Natural killer cell treated with Interleukin-12 subunit alpha and Interleukin-12 subunit beta and Interleukin-15 and Interleukin-18, amount 100 ng/mL, for 72 hours (primary cell): ENCODE measurements at regions not wholly inside any gene's neighbourhood (a gene's known extent, or its start where the extent isn't known, plus 50 kb on each side); places are given as distances from the start of the nearest gene placed in this dataset.
"Not testable (repeated sequence)": the region's sequence is repeated elsewhere in the genome, so short reads cannot be mapped to it uniquely, and the experiment has no call there.

Source experiments
- ATAC-seq, 2 donors: fragments of 150-1000 bp; cut with Tn5 transposase in 1 of 2; sonication (Bioruptor Pico), chemical (Tn5 transposase) in 1 of 2; 2 replicates each; pipeline ENCODE4 v1.10.0; 2021
- DNase-seq: peaks from one replicate; pipeline ENCODE4 v3.0.0; 2022; ENCODE audit warnings: low spot score
- H3K27ac Mint-ChIP-seq, 2 donors: 1 replicate in 1 of 2; 2 replicates in 1 of 2; pipeline ENCODE4 v1.8.0; 2022; ENCODE audit warnings: mixed read lengths in 2 of 2, mild to moderate bottlenecking in 1 of 2, moderate library complexity in 1 of 2
- H3K27me3 Mint-ChIP-seq, 2 donors: 1 replicate in 1 of 2; 2 replicates in 1 of 2; pipeline ENCODE4 v1.8.0; 2022; ENCODE audit warnings: mixed read lengths in 2 of 2
- H3K36me3 Mint-ChIP-seq: one replicate; pipeline ENCODE4 v1.8.0; 2022; ENCODE audit warnings: mixed read lengths
- H3K4me1 Mint-ChIP-seq, 2 donors: 1 replicate in 1 of 2; 2 replicates in 1 of 2; pipeline ENCODE4 v1.8.0; 2022; ENCODE audit warnings: low read depth in 2 of 2, mixed read lengths in 2 of 2, mild to moderate bottlenecking in 1 of 2
- H3K4me3 Mint-ChIP-seq: one replicate; pipeline ENCODE4 v1.8.0; 2022; ENCODE audit warnings: mixed read lengths
- H3K9me3 Mint-ChIP-seq: 2 replicates; pipeline ENCODE4 v1.8.0; 2022; ENCODE audit warnings: mixed read lengths

DNA sequence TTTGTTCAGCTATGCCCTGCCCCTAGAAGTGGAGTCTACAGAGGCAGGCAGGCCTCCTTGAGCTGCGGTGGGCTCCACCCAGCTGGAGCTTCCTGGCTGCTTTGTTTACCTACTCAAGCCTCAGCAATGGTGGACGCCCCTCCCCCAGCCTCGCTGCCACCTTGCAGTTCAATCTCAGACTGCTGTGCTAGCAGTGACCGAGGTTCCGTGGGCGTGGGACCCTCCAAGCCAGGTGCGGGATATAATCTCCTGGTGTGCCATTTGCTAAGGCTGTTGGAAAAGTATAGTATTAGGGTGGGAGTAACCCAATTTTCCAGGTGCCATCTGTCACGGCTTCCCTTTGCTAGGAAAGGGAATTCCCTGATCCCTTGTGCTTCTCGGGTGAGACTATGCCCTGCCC is 770.2 kb upstream of the VRK2 start:
- H3K27me3 Mint-ChIP-seq, DNase-seq, H3K4me3 Mint-ChIP-seq, H3K27ac Mint-ChIP-seq, H3K4me1 Mint-ChIP-seq, ATAC-seq: not testable (repeated sequence)
- H3K9me3 Mint-ChIP-seq, result peaks cover 27% of the 10 kb centered on the region
- peaks cover 13% of the 10 kb centered on the region for H3K36me3 Mint-ChIP-seq

DNA sequence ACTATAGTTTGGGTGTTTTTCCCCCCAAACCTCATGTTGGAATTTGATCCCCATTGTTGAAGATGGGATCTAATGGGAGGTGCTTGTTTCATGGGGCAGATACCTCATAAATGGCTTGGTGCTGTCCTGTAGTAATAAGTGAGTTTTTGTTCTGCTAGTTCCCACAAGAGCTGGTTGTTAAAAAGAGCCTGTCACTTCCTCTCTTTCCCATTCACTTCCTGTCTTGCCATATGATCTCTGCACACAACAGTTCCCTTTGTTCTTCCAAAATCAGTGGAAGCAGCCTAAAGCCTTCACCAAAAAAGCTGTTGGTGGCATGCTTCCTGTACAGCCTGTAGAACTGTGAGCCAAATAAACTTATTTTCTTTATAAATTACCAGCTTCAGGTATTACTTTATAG is 768.2 kb upstream of the VRK2 start:
- peaks cover 33% of the 10 kb centered on the region for H3K9me3 Mint-ChIP-seq
- DNase-seq, result no peak
- H3K4me1 Mint-ChIP-seq, result no peaks in the 10 kb centered on the region
- H3K27me3 Mint-ChIP-seq, result no peaks in the 10 kb centered on the region
- no peak for ATAC-seq
- no peak overlapping the region for H3K4me3 Mint-ChIP-seq
- peaks cover 25% of the 10 kb centered on the region for H3K36me3 Mint-ChIP-seq
- H3K27ac Mint-ChIP-seq, result no peak overlapping the region

DNA sequence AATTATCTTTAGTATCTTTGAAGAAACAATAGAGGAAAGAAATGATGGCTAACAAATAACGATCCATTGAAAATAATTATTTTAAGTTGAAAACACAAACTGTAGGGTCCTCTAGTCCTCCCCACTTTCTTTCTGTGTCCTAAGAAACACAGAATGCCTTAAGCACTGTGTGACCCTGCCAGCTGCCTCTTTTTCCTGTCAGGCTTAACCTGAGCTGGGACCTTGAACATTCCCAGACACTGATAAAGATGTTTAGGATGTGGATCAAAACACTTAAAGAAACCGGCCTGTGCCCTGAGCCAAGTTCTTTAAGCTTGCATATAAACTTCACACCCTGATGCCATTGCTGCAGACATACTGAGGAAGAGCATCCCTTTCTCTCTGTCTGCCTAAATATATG is 755.4 kb upstream of the VRK2 start:
- ATAC-seq (no peak), DNase-seq (no peak)
- H3K27ac Mint-ChIP-seq, result no peak overlapping the region
- no peak overlapping the region for H3K4me3 Mint-ChIP-seq
- no peaks in the 10 kb centered on the region for H3K27me3 Mint-ChIP-seq
- H3K4me1 Mint-ChIP-seq, result no peaks in the 10 kb centered on the region
- no peaks in the 10 kb centered on the region for H3K36me3 Mint-ChIP-seq
- peaks cover 2% of the 10 kb centered on the region for H3K9me3 Mint-ChIP-seq

DNA sequence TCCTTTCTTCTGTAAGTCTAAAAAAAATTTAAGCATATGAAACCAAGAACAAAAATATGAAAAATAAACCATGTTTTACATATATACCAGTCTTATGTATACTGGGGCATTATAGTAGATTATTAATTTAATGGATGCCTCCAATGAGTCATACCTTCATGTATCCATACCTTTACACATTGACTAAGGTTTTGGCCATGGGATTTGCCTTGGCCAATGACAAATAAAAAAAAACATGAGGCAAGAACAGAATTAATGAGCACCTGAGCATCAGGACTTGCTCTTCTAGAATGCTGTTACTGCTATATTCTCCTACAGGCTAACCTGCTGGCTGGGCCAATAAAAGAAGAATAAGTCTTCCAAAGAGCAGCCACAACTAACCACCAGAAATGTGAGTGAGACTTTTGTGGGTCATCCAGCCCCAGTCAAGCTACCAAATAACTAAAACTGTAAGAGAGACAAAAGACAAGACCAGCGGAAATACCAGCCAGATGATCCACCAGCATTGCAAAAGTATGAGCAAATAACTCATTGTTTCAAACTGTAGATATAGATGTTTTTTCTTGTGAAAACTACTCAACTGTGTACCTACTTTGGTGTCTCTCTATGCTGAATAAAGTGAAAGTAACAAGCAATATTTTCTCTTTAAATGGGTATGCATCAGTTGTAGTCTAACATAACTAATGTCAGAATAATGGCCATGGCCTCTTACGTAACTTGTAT is 749.6 kb upstream of the VRK2 start:
- no peaks in the 10 kb centered on the region for H3K27me3 Mint-ChIP-seq
- no peak for DNase-seq
- peaks cover 8% of the 10 kb centered on the region for H3K9me3 Mint-ChIP-seq
- no peak overlapping the region for H3K4me3 Mint-ChIP-seq
- no peak overlapping the region for H3K27ac Mint-ChIP-seq
- no peak for ATAC-seq
- peaks cover 4% of the 10 kb centered on the region for H3K36me3 Mint-ChIP-seq
- no peaks in the 10 kb centered on the region for H3K4me1 Mint-ChIP-seq

DNA sequence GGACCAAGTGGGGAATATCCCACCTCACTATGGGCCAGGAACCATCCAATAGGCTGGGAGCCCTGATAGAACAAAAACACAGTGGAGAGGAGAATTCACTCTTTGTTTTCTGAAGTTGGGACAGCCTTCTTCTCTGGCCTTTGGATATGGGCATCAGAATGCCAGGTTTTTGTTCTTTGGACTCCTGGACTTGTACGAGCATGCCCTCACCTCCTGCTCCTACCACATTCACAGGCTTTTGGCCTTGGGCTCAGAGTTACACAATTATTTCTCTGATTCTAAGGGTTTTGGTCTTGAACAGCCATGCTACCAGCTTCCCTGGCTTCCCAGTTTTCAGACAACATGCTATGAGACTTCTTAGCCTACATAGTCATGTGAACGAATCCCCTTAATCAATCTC is 732.9 kb upstream of the VRK2 start:
- no peak for ATAC-seq
- DNase-seq, result no peak
- Mint-ChIP-seq H3K4me3 (no peak overlapping the region), H3K36me3 (peaks cover 9% of the 10 kb centered on the region), H3K9me3 (peaks cover 23% of the 10 kb centered on the region), H3K27ac (no peak overlapping the region), H3K27me3 (no peaks in the 10 kb centered on the region), H3K4me1 (no peaks in the 10 kb centered on the region)

DNA sequence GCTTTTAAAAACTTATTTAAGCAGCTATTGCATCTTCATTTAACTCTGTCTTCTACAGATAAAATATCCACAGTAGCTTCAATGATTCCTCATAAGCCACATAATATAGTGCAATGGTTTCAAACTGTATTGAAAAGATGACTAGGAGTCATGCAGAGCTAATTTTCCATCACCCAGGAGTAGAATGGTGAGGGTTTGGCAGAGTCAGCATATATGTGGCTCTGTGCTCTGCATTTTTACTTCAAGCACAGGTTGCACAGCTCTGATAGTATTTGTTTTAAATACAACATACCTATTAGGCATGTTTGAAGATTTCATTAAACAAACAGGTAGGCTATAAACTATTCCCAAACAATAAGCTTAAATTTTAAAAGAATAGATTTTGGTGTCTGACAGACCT is 731.9 kb upstream of the VRK2 start:
- DNase-seq (no peak), ATAC-seq (no peak)
- no peaks in the 10 kb centered on the region for H3K27me3 Mint-ChIP-seq
- H3K9me3 Mint-ChIP-seq, result peaks cover 24% of the 10 kb centered on the region
- H3K27ac Mint-ChIP-seq, result no peak overlapping the region
- H3K36me3 Mint-ChIP-seq, result peaks cover 9% of the 10 kb centered on the region
- no peak overlapping the region for H3K4me3 Mint-ChIP-seq
- H3K4me1 Mint-ChIP-seq, result no peaks in the 10 kb centered on the region

DNA sequence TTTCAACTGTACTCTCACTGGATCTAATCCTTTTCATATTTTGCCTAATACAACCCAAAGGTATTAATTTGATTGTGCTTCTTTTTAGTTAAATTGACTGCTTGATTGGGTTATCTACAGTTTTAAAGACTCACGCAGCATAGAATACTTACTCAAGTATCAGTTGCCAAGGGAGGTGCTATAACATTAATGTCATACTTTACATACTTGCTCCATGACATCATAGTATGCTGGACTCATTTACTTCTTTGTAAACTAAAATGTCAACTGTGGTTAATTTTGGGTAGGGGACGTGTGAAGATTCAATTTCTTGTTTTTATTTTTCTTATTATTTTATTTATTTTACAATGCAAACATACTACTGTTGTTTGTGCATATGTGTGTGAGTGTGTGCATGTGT is 716.2 kb upstream of the VRK2 start:
- no peak for ATAC-seq
- Mint-ChIP-seq H3K4me3 (no peak overlapping the region), H3K36me3 (no peaks in the 10 kb centered on the region), H3K4me1 (no peaks in the 10 kb centered on the region), H3K27ac (no peak overlapping the region), H3K9me3 (peaks cover 4% of the 10 kb centered on the region), H3K27me3 (no peaks in the 10 kb centered on the region)
- no peak for DNase-seq

DNA sequence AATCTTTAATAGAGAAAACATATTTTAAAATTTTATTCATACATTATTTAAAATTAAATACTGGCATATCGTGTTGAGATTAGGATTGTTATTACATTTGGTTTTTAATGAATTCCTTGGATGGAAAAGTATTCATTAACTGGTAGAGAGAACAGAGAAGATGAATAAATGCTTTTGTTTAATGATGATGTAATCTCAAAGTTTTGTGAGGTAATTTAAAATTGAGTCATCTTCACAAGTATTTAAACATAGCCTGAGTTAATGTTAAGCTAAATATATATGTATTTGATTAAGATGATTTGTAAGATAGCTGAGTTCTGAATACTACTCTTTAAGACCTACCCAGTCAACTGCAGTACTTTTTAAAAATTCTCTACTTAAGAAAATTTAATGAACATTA is 713.4 kb upstream of the VRK2 start:
- no peaks in the 10 kb centered on the region for H3K36me3 Mint-ChIP-seq
- H3K4me1 Mint-ChIP-seq, result no peaks in the 10 kb centered on the region
- H3K27ac Mint-ChIP-seq, result no peak overlapping the region
- no peak for DNase-seq
- H3K27me3 Mint-ChIP-seq, result no peaks in the 10 kb centered on the region
- ATAC-seq, result no peak
- no peak overlapping the region for H3K4me3 Mint-ChIP-seq
- H3K9me3 Mint-ChIP-seq, result peaks cover 11% of the 10 kb centered on the region

DNA sequence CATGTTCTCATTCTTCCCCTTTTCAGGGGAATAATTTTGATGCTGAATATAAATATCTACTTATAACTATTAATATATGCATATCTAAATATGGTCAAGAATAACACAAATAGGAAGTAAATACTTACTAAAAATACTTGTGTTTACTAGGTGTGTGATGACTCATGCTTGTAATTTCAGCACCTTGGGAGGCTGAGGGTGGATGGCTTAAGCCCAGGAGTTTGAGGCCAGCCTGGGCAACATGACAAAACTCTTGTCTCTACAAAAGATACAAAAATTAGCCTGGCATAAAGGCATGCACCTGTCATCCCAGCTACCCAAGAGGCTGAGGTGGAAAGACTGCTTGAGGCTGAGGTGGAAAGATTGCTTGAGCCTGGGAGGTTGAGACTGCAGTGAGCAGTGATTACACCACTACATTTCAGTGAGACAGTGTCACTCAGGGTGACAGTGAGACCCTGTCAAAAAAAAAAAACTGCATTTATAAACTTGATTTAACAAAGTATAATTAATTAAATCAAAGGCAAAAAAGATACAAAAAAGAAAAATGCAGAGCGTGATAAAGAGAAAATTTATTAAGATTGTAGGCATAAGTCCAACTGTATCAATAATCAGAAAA is 703.1 kb upstream of the VRK2 start:
- H3K9me3 Mint-ChIP-seq, result peaks cover 30% of the 10 kb centered on the region
- ATAC-seq (no peak), DNase-seq (no peak)
- no peak overlapping the region for H3K4me3 Mint-ChIP-seq
- no peaks in the 10 kb centered on the region for H3K27me3 Mint-ChIP-seq
- H3K4me1 Mint-ChIP-seq, result no peaks in the 10 kb centered on the region
- peaks cover 23% of the 10 kb centered on the region for H3K36me3 Mint-ChIP-seq
- H3K27ac Mint-ChIP-seq, result no peak overlapping the region

DNA sequence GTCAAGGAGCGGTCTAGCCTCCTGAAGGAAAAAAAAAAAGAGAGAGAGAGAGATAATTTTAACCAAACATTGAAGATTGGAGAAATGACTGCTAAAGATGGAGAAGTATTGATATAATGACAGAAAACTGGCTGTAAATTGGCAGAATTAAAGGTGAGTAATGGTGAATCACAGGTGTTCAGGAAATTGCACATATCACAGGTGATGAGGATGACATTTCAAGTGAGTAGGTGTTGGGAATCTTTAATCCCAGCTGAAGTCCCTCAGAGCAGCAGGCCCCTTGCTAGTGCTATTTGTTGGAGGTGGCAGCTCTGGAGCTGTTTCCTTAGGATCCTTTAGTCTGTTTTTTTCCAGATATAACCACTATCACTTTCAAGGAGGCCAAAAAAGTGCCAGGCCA is 678.4 kb upstream of the VRK2 start:
- Mint-ChIP-seq H3K27ac (no peak overlapping the region), H3K9me3 (peaks cover 23% of the 10 kb centered on the region)

DNA sequence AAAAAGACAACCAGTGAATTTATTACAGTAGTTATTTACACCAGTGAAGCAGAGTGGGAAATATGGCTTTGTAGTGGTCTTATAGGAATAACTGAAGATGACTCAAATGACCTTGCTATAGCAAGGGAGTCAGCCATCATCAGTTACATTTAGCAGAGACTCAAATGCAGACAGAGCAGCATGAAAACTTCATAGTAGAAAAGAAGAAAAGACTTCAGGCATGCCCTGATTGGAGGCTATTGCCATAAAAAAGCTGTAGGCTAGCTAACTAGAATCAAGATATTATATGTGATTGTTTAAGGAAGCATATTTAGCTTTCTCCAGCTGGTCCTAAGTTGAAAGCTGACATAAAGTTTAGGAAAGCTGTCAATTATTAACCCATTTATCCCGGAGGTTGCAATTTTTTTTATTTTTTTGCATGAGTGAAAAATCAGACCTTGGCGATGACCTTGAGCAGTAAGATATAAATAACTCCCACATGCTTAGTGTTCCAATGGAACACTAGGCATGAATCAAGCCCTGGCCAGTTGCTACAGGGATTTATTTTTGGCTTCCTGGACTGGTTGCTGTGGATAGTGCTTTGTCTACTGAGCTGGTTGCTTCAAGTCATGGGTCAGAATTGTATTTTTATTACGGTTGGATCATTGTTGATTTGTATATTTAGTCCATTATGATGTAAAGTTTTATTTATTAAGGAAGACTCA is 675.6 kb upstream of the VRK2 start:
- no peaks in the 10 kb centered on the region for H3K27me3 Mint-ChIP-seq
- peaks cover 23% of the 10 kb centered on the region for H3K9me3 Mint-ChIP-seq
- no peak overlapping the region for H3K4me3 Mint-ChIP-seq
- ATAC-seq (no peak), DNase-seq (no peak)
- peaks cover 7% of the 10 kb centered on the region for H3K36me3 Mint-ChIP-seq
- H3K4me1 Mint-ChIP-seq, result no peaks in the 10 kb centered on the region
- no peak overlapping the region for H3K27ac Mint-ChIP-seq

More for the DNA sequence above, 678.4 kb upstream of the VRK2 start:
- H3K36me3 Mint-ChIP-seq, result peaks cover 18% of the 10 kb centered on the region
- H3K27me3 Mint-ChIP-seq, result no peaks in the 10 kb centered on the region
- no peak overlapping the region for H3K4me3 Mint-ChIP-seq
- DNase-seq (no peak), ATAC-seq (no peak)
- H3K4me1 Mint-ChIP-seq, result no peaks in the 10 kb centered on the region

DNA sequence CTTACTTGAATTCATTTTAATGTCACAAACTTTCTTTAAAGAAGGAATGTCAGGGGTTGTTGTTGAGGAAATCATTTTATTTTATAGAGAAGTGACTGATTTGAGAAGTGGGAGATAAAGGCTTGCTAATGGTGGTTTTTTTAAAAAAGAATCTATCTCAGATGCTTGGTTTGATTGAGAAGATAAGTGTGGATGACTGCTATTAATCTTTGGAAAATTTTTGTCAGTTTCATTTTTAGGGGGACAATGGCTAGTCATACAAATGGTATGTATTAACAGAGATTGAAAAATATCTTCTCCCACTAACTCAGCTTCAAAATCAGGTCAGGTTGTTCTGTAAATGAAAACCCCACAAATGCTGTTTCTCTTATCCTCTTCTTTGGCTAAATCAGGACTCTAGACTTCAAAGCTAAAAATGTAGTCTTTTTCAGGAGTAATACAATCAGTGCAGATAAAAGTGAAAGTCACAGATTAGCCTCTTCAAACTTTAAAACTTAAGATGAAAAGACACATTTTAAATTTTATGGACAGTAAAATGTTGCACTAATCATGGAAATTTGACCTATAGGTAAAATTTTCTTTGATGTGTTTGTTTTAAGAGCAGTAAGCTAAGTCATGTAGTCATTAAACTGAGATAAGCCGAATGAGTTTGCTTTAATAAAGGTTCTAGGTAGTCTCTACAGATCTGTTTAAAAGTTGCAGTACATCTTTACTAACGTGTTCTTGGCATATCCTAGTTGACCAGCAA is 674.2 kb upstream of the VRK2 start:
- DNase-seq (no peak), ATAC-seq (no peak)
- H3K27ac Mint-ChIP-seq, result no peak overlapping the region
- no peaks in the 10 kb centered on the region for H3K4me1 Mint-ChIP-seq
- peaks cover 23% of the 10 kb centered on the region for H3K9me3 Mint-ChIP-seq
- H3K36me3 Mint-ChIP-seq, result peaks cover 11% of the 10 kb centered on the region
- no peak overlapping the region for H3K4me3 Mint-ChIP-seq
- no peaks in the 10 kb centered on the region for H3K27me3 Mint-ChIP-seq

DNA sequence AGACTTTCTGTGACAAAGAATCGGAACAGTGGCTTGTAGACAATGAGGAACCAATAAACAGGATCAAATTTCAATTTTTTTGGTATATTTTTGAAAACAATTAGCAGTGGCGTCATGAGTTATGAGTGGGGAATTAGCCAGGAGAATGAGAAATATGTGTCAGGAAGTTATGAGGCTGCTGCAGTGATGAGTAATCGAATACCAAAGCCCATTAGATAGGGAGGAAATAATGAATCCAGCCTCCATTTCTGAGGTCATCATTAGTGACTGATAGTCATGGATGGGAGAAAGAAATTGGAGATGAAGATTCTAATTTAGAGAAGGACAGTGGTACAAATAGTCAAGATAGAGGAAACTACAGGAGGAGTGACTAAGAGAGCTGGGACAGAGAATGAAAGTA is 673.1 kb upstream of the VRK2 start:
- no peak for DNase-seq
- ATAC-seq, result no peak
- H3K27ac Mint-ChIP-seq, result no peak overlapping the region
- H3K4me1 Mint-ChIP-seq, result no peaks in the 10 kb centered on the region
- H3K4me3 Mint-ChIP-seq, result no peak overlapping the region
- peaks cover 19% of the 10 kb centered on the region for H3K9me3 Mint-ChIP-seq
- no peaks in the 10 kb centered on the region for H3K27me3 Mint-ChIP-seq
- H3K36me3 Mint-ChIP-seq, result peaks cover 11% of the 10 kb centered on the region

DNA sequence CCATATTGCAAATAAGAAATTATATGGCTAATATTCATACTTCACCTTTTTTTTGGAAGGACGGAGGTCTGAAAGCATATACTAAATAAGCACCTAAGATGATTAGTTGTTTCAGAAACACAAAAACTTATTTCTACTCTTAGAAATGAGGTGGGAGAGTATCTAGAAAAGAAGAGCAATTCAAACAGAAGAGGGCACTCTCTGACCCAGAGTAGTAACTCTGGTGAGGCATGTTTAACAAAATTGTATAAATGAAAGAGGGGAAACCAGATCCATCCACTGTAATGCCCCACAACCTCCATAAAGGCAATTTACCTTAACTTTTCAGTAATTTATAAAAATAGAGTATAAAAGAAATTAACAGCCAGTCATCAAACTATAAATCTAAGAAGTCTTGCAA is 669.6 kb upstream of the VRK2 start:
- Mint-ChIP-seq H3K9me3 (peaks cover 7% of the 10 kb centered on the region), H3K27me3 (no peaks in the 10 kb centered on the region), H3K27ac (no peak overlapping the region), H3K4me1 (no peaks in the 10 kb centered on the region), H3K4me3 (no peak overlapping the region), H3K36me3 (peaks cover 4% of the 10 kb centered on the region)
- DNase-seq (no peak), ATAC-seq (no peak)
